ENCODE measurements at regions not wholly inside any gene's neighbourhood (a gene's known extent, or its start where the extent isn't known, plus 50 kb on each side); places are given as distances from the start of the nearest gene placed in this dataset.

- TF ChIP-seq CTCF (IDR thresholded peaks at IDR 0.05) = no peak
- no peak for TF ChIP-seq POLR2AphosphoS5 (IDR thresholded peaks at IDR 0.05; ENCODE audit: low read depth, low read length)
- TF ChIP-seq TCF7L2 (IDR thresholded peaks at IDR 0.05; ENCODE audit: low read depth, low read length) = no peak
Measured at GRCh38 chr2:66641685-66642084, 206.8 kb downstream of the MEIS1 start.
